ENCODE measurements at regions not wholly inside any gene's neighbourhood (a gene's known extent, or its start where the extent isn't known, plus 50 kb on each side); places are given as distances from the start of the nearest gene placed in this dataset.

DNA sequence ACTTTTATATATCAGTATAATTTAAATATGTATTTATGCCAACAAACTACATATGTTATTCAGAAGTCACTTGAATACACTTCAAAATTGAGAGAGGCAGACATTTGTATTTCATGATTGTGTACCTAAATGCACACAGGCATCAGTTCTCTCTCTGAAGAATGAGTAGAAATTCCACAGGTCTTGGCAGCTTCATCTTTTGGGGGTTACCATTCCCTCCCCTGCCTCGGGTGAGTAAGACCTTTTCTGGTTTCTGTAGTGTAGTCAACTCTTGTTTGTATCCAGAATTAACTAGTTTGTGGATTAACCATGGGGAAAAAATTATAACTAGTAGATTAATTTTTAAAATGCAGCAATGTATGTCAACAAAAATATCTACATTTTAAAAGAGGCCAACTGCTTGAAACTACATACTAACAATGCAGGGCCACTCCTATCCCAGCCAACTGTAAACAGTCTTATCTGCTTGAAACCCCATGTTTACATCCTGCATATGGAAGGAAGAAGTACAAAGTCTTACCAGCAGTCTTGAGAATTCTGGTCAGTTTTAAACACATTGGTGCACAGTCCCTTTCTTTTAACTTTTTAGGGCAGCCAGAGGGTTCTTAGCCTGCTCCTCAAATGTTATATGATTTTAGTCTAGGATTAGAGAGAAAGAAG is 339.6 kb upstream of the KIF2A start:
- DNase-seq (ENCODE audit: low spot score), result no peak

DNA sequence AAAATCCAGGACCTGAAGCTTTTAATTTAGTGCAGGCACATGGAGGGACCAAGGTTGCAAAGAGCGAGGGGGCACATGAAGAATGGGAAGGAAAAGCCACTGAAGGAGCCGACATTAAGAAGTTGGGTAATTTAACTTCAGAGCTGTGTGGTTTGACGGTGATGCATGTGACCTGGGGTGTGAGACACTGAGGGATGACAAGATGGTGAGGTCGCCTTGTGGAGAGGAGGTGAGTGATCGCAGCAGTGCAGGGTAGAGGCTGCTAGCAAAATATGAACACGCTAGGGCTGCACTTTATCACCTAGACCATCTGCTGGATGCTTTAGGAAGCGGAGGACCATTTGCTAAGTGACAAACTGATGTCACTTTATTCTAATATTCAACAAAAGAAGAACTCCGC is 339.0 kb upstream of the KIF2A start:
- DNase-seq (ENCODE audit: low spot score), result no peak

DNA sequence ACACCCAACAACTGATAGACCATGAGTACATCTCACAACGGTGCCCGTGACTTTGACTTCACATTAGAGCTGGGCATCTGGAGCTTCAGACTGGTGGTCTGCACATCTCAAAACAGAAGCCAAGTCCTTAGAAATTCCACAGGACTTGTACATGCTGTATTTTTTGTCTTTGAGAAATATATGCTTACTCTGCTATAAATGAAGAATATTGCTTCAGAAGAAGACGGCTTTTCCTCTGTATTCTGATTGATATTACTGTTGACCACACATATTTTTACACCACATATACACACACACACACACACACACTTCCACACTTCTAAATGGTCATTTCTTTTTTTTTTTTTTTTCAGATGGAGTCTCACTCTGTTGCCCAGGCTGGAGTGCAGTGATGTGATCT is 338.3 kb upstream of the KIF2A start:
- no peak for DNase-seq (ENCODE audit: low spot score)

DNA sequence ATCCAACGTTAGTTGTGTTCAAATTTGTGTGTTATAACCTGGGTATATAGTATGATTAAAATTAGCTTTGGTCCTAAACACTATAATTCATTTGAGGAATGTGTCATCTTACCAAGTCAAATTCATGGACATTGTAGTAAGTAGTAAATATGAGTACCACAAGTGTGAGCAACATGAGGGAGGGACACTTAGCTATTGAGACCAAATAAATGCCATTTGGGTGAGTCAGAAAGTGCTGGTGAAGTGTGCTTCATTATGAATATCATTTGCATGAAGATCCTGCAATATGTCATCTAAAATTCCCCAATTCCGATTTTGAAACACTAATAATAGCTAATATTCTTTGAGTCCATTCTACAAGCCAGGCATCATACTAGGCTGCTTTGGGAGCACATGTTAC is 336.7 kb upstream of the KIF2A start:
- no peak for DNase-seq (ENCODE audit: low spot score)

DNA sequence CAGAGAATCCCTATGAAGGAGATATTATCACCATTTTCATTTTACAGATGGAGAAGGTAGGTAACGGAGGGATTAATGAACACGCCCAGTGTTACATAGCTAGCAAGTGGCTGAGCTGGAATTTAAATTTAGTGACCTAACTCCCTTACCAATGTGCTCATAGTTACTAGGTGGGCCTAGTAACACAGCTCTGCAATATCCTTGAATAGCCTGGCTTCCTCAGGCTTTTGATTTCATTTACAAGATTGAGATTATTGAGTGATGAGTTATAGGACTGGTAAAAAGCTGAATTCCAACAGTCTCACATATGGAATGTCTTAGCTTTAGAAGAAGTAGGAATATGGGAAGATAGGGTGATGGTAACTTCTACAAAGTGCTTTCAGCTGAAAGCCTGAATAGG is 336.3 kb upstream of the KIF2A start:
- no peak for DNase-seq (ENCODE audit: low spot score)

DNA sequence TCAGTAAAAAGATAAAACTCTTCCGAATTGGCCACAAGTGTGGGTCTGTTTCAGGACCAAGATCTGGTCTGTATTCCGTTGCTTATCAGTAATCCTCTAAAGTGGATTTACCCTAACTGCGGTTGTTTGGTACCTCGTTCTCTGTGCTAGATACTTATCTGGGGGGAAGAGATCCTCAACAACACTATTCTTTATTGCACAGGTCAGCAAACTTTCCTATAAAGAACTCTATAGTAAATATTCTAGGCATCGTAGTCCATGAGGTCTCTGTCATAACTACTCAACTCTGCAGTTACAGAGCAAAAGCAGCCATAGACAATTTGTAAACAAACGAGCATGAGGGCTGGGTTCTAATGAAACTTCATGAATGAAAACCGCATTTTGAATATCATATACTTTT is 335.8 kb upstream of the KIF2A start:
- DNase-seq (ENCODE audit: low spot score), result no peak

DNA sequence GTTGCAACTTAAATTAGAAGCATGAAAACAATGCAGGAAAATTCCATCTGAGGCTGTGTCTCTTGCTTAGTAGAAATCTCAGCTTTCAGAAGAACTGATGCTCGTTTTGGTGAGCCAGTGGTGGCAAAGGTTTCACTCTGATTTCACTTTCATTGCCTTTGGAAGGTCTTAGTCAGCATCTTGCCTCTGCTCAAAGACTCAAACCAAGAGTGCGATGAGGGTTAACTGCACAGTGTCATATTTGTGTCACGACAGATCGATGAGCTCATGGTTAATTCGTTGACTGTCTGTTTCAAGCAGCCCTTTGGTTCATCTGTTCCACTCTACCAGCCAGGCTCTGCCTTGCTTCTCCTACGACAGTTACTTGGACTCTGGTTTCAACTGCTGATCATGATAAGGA is 331.3 kb upstream of the KIF2A start:
- DNase-seq (ENCODE audit: low spot score), result no peak

DNA sequence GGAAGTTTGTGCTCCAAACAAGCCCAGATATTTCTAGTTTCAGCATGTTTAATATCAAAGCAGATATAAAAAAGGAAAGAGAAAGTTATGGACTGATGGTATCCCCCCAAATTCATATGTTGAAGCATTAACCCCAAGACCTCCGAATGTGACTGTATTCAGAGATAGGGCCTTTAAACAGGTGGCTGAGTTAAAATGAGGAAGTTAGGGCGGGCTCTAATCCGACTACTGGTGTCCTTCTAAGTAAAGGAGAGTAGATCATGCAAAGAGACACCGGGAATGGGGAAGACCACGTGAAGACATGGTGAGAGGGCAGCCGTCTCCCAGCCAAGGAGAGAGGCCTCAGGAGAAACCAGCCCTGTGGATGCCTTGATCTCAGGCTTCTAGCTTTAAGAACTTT is 324.1 kb upstream of the KIF2A start:
- no peak for DNase-seq (ENCODE audit: low spot score)

DNA sequence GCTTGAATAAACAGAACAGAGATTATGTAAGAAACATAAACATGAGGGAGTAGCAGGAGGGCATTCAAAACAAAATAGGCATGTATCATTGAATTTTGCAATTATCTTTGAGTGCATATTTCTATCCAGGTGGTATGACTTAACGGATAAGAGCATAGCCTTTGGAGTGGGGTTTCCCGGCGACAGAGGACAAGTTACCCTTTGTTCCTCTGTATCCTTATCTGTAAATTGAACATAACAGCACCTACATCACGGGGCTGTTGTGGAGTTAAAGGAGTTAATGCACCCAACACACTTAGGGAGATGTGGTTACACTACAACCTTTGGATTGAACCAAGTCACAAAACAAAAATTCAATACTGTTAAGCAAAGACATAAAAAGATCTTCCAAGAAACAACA is 314.6 kb upstream of the KIF2A start:
- DNase-seq (ENCODE audit: low spot score), result no peak

DNA sequence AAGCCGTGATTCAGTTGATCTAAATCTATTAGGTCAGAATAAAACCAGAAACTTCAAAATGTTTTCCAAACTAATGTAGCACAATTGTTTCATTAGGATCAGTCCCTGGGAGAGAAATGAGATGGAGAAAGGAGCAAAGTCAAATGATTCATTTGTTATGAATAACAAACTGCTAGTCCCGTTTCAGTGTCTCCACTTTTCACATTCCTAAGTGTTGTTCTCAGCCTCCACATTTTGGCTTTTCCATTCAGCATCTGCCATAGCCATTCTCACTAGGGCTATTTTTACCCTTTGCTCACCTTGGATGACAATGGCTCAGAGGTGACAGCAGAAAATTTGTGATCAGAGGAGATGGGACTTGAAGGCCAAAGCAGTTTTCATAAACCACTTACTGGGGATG is 314.1 kb upstream of the KIF2A start:
- DNase-seq (ENCODE audit: low spot score), result no peak

DNA sequence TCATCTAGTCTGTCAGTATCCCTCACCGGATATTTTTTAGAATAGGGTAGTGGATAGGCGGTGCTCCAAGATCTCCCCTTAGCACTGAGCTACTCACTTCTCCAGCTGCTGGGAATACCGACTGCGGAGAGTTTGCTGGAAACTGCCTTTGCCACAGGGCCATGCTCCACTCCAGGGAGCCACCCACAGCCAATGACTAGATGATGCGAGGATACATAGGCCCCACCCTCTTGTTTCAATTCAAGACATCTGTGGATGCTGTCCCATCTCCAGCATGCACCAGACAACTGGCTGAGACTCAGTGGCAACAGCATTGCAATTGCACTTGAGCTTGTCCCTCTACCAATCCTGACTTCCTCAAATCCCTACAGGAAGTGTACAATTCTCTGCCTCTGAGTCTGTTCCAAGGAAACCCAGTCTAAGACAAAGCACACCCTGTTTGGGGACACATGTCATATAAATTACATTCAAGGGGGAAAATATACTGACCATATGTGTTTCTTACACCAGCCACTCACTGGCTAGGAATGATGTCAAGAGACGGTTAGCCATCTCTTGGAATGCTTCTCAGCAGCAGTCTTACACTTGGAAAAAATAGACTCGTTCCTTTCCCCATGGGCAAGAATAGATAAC is 312.6 kb upstream of the KIF2A start:
- no peak for DNase-seq (ENCODE audit: low spot score)

DNA sequence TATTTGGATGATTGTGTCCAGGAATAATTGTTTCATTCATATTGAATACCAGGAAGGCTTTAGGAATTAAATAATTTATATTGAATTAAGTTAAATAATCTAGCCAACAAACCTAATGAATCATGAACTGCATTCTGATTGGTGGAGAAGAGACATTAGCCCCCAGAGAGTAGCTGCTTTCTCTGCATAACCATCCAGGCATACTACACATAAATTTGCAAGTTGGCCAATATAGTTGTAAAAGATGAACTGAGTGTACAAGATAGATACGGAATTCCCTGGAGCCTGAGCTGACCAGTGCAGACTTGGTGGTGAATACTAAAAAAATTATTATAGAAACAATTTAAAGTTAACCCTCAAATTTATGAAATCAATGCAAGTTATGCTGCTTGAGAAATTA is 311.8 kb upstream of the KIF2A start:
- no peak for DNase-seq (ENCODE audit: low spot score)

DNA sequence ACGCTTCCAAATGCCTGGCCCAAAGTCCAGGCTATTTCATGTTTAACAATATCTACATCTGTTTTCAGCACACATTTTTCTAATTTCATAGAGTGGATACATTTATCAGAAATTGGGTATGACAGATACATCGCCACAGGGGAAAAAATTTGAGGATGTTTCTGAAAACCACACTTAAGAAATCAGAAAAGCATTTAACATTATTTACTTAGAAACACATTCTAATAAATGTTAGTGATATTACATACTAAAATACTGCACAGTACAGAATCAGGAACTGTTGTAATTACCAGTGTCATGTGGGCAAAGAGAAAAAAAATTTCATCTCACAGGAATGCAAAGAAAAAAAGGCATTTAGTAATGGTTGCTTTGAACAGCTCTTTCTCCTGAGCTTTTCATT is 310.5 kb upstream of the KIF2A start:
- no peak for DNase-seq (ENCODE audit: low spot score)

DNA sequence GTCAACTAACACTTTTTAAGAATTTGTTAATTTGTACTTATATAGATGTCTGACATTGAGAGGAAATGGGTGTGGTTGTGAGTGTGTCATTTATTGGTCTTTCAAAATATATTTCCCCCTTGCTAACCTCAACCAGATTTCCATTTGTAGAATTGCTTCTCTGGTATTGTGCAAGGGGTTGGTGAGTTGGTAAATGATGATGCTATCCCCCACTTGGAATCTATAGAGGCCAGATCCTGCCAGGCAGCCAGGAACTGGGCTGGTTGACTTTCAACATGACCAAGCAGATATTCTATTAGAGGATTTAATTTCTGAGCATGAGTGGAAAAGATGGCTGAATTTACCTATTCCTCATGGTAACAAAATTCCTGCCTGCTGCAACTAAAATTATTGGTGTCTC is 306.6 kb upstream of the KIF2A start:
- DNase-seq (ENCODE audit: low spot score), result no peak

DNA sequence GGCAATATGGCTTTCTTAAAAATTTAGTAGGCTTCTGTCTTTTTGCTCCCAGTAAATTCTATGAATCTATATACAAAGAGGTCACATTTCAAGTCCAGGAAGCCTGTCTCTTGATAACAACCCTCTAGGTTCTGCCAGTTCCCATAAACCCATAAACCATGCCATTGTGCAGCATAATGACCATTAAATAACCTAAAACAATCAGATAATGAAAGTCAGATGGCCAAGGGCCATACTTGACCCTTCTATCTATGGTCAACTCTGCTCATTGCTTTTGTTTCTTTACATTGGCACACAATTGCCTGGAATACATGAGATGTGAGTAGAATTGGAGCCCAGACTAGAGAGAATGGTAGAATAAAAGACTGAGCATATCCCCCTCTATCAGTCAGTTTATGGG is 305.4 kb upstream of the KIF2A start:
- no peak for DNase-seq (ENCODE audit: low spot score)

DNA sequence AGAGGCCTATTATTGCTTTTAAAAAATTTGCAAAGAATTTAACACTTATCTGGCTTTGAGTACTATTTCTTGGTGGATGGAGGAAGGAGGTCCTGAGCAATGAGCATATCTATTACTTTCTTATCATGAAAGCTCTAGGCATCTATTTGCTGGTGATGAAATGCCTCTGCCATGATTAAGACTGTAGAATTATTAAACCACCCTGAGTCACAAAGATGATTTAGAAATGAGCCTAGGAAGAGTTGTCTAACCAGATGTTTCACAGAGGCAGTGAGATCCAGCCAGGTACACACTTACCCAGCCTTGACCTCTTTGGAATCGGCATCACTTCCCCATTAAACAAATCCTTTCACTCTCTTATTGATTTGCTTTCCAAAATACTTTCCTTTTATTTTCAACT is 304.4 kb upstream of the KIF2A start:
- DNase-seq (ENCODE audit: low spot score), result no peak

DNA sequence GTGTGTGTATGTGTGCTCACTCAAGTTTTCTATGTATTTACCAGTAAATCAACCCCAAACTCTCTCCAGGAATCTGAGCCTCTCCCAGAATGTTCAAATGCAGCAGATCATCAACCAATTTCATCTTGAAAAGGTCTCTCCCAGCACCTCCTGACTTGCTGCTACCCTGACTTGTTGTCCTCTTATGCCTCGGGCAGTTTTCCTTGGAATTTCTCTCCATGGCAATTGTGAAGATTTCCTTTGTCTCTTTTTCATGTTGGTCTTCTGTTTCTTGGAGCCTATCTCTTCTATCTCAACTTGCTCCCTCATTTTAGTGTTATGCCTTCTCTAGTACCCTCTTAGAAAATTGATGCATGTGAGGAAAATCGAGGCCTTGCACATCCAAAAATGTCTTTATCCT is 303.6 kb upstream of the KIF2A start:
- no peak for DNase-seq (ENCODE audit: low spot score)

DNA sequence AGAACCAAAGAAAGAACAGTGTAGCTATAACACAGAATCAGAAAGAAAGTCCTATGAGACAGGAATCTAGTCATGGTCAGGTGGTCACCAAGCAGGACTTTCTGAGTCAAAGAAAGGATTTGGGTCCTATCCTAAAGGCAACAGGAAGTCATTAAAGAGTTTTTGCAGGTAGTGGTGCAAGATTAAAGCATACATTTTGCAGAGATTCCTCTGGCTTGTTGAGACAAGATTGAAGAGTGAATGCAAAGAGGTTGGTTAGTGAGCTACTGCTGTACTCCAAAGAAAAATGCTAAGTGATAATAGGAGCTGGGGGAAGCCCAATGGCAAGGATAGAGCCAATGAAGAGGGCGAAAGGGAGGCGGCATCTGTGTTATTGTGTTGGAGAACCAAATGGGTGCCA is 300.5 kb upstream of the KIF2A start:
- DNase-seq (ENCODE audit: low spot score), result no peak

DNA sequence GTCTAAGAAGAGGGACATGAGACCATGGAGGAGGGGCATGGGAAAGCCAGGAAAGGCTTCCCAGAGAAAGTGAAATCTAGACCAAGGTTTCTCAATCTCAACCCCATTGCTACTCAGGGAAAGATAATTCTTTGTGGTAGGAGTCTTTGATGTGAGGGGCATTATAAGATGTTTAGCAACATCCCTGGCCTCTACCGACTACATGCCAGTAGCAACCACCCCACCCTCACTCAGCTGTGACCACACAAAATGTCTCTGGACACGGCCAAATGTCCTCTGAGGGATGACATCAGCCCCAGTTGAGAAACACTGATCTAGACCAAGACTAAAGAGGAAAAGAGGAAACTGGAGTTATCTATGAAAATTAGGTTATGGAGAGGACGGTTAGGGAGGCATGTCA is 298.5 kb upstream of the KIF2A start:
- no peak for DNase-seq (ENCODE audit: low spot score)

DNA sequence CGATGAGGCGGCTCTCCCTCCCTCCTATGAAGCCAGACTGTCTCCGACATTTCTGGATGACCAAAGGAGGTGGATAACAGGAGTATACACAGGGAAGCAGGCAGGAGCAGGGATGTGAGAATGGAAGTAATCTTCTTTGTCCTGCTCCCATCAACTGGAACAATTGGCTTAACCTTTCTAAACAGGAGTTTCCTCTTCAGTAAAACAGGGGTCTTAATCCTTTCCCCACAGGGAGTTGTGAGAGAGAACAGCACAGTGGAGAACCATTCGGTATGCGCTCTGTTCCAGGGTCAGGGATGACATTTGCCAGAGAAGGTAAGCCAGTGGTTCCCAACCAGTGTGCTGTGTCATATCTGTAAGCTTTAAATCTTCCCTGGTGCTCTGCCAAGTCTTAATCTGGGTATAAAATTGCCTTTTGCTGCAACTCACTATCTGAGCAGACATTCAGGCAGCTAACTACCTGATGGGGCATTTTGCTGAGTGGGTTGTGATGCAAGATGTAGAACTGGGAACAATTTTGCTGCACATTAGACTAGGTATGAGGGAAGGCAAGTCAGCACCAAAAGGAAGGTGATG is 294.8 kb upstream of the KIF2A start:
- no peak for DNase-seq (ENCODE audit: low spot score)

DNA sequence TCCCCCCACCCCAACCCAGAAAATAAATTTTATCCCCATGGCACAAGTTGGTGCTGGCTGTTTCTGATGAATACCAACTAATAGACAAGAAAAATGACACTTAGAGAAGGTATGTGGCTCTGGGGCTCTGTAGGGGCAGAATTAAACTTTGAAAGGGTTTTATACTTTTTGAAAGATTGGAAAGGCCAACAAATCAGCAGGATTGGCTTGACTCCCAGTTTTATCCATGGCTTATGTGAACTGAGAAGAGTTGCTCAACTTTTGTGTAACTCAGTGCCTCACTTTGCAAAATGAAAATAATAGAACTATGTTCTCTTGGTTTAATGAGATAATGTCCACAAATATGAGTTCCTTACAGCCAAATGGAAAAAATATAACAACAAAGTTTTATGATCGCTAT is 288.9 kb upstream of the KIF2A start:
- DNase-seq (ENCODE audit: low spot score), result no peak

DNA sequence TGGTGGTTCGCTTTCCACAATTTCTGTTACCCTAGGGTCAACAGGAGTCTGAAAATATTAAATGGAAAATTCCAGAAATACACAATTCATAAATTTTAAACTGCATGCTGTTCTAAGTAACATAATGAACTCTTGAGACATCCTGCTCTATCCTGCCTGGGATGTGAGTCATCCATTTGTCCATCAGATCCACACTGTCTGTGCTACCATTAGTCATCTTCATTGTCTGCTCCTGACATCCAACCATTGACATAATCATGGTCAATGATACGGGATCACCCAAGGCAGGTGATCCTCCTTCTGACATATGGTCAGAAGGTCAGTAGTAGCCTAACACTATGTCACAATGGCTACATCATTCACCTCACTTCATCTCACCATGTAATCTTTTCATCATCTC is 276.7 kb upstream of the KIF2A start:
- no peak for DNase-seq (ENCODE audit: low spot score)

DNA sequence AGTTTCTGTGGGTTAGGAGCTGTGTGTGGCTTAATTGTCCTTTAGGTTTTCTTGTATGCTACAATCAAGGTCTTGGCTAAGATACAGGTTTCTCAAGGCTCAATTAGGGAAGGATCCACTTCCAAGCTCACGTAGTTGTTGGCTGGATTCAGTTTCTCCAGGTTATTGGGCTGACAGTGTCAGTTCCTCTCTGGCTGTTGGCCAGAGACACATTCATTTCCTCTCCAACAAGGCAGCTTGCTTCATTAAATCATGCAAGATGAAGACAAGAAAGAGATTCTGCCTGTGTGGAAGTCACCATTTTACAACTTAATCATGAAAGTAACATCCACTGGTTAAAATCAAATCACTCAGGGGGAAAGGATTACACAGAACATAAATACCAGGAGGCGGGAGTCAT is 275.7 kb upstream of the KIF2A start:
- no peak for DNase-seq (ENCODE audit: low spot score)

DNA sequence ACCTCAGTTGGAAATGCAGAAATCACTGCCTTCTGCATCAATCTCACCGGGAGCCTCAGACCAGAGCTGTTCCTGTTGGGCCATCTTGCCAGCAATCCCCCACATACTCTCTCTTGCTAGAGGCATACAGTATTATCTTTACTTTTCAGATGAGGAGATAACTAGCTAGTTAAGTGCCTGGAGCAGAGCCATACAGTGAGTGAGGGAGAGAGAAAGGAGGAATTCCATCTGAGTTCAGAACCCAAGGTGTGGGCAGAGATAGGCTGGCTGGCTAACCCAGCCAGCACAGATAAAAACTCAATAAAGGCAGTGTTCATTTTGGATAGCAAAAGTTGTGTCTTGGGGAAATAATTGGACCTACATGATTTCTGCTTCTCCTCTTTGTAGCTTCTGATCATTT is 268.0 kb upstream of the KIF2A start:
- DNase-seq (ENCODE audit: low spot score), result no peak
